HG02981 (cell line): ENCODE measurements at regions not wholly inside any gene's neighbourhood (a gene's known extent, or its start where the extent isn't known, plus 50 kb on each side); places are given as distances from the start of the nearest gene placed in this dataset.

Experiments
- ATAC-seq: cut with Tn5 transposase; IDR thresholded peaks from one replicate; pipeline ENCODE4 v1.9.1; 2021; ENCODE audit warnings: mild to moderate bottlenecking, moderate library complexity; ENCODE audit not compliant: unreplicated experiment

- no peak for ATAC-seq
These were observed 115.2 kb downstream of the OLFM4 start for GRCh38 chr13:53143757-53144339.

DNA sequence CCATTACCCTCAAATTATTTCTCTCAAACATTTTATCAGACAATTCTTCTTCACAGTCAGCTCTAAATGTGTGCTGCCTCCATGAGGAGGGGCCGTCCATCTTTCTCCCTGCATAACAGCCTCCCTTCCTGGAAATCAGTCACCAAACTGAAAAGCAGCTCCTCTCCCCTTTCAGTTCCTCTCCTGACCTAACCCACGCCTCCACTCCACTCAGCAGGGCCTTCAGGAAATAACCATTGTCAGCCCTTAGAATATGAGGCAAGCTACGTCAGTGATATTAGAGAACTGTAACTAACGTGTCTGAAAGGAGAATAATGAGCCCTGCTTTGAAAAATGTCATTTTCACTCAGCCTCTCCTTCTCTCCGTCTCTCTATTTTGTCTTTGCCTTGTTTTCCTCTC, 116.2 kb downstream of the OLFM4 start:
- no peak for ATAC-seq

DNA sequence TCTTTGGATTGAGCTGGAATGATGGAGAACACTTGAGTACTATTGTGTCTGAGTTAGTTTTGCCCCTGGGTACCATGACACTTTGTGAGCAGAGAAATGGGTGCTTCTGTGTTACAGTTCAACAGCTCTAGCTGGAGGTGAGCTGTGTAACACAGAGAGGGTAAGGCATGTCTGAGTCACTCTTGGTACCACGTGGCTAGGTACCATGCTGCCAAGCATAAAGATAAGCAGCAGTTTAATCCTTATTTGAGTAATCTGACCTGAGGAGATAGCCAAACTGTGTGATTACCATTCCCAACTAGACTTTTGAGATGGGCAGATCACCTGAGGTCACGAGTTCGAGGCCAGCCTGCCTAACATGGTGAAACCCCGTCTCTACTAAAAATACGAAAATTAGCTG, 122.0 kb downstream of the OLFM4 start:
- no peak for ATAC-seq

DNA sequence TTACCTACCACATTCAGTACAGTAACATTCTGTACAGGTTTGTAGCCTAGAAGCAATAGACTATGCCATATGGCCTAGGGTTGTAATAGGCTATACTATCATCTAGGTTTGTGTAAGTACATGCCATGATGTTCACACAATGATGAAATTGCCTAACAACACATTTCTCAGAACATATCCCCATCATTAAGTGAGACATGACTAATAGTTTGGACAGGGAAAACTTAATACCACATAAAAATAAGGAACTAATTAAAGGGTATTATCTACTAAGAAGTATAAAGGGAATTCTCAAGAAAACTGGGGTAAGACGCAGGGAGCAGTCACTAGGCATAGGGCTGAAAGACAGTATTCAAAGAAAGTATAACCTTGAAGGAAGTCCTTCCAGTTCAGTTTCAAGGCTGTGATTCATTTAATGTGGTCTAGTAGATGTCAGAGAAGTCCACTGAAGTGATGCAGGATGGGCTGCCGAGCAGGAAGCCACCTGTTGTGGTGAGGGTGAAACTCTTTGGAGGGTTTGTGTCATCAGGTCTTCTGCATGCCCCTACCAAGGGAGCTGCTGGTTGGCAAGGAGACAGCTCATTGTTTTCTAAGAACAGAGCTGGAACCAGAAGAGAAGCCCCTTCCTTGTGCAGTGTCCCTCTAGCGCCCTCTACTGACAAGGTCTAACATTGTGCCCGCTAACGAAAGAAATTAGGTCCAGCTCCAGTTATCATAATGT, 122.9 kb downstream of the OLFM4 start:
- peak; percentile 99 for ATAC-seq

- ATAC-seq, result no peak
These were observed 123.4 kb downstream of the OLFM4 start for GRCh38 chr13:53152057-53152421.

DNA sequence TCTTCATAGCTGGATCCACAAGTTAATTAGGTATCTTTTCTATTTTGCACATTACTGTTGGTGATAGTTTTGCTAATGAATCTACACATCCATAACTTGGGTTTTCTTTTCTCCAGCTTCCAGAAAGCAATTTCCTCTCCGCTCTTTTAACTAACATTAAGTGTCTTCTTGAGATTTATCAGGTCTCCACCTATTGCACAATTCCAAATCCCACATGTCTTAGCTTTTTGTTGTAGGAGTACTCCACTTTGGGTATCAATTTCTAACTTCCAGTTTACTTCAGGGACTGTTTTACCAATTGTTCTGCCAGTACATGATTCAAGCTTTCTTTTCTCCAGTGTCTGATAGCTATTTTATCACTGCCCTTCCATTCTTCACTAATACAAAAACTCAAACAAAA, 129.6 kb downstream of the OLFM4 start:
- ATAC-seq, result no peak

GRCh38 chr13:53159431-53159830, 130.8 kb downstream of the OLFM4 start:
- ATAC-seq, result no peak

DNA sequence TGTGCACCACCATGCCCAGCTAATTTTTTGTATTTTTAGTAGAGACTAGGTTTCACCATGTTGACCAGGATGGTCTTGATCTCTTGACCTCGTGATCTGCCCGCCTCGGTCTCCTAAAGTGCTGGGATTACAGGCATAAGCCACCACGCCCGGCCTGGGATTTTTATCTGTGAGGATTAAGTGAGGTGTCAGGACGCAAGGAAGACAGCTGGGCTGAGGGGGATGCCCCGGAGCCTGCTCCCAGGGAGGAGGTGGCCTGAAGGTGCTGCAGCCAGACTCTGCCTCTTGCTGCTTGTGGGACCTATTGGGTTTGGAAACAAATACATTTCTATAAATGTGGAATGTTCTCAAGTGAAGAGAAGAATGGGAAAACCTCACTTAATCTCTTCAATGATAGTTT, 131.6 kb downstream of the OLFM4 start:
- no peak for ATAC-seq

DNA sequence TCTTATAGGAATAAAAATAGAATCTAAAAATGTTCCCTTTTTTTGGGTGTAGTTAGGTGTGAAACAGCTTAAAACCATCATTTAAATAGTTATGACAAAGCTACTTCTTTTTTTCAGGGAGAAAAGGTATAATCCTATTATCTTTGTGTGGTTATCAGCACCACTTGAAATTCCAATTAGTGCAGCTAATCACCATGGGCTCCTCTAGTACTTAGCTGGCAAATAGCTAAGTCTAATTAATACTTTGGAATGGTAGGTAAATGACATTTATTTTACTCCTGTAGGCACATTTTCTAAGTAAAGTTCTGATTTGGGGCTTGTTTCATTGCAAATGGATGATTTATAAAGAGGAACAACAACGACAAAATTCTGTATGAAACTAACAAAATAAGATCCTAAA, 132.6 kb downstream of the OLFM4 start:
- ATAC-seq, result no peak

- no peak for ATAC-seq
These were observed 136.6 kb downstream of the OLFM4 start for GRCh38 chr13:53165261-53165660.

DNA sequence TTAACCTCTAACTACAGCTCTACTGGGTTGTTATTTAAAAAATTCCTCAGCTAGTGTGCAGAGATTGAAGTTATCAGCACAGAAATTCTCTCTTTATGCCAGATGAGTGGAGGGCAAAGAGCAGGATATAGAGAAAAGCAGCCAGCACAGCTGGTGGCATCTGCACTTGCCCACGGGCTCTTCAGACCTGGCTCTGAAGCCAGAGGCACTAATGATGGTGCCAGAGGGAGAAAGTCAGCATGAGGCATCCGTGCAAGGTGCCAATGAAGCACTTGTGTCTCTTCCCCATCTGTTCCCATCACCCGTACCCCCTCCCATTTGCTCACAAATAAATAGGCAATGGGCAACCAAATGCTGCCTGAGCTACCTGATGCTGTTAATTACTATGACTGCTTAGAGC, 138.9 kb downstream of the OLFM4 start:
- no peak for ATAC-seq

- no peak for ATAC-seq
These were observed 142.3 kb downstream of the OLFM4 start for GRCh38 chr13:53170910-53171309.

GRCh38 chr13:53174545-53174944, 145.9 kb downstream of the OLFM4 start:
- no peak for ATAC-seq

GRCh38 chr13:53180684-53181083, 152.1 kb downstream of the OLFM4 start:
- ATAC-seq, result no peak

DNA sequence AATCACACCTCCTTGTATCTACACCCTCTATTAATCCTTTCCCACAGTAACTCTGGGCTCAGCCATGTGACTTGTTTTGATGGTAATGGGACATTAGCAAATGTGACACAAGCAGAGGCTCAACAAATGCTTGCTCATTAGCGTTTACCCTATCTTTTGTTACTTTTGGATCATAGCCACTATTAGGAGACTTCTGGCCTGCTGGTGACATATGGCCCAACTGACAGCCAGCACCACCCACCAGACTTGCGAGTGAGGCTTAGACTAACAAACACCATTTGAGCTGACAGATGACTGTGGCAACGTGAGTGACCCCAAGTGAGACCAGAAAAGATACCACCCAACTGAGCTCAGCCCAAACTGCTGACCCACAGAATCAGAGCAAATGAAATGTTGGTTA, 154.1 kb downstream of the OLFM4 start:
- ATAC-seq, result no peak

DNA sequence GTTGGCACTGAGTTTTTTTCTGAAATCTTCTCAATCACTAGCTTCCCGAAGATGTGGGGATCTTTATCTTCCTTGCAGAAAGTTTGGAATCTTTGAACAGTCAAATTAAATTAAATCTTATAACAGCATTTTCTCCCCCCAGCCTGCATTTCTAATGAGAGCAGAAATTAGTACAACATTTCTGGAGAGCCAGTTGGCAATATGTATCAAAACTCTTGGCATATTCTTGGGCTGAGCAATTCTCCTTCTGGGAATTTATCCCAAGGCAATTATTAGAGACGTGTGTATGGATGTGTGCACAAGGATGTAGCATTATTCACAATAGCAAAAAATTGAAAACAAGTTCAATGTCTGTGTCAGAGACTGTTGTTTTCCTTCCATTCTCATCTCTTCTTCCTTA, 159.5 kb downstream of the OLFM4 start:
- no peak for ATAC-seq

GRCh38 chr13:53189162-53189561, 160.5 kb downstream of the OLFM4 start:
- ATAC-seq, result no peak

GRCh38 chr13:53191091-53191490, 162.5 kb downstream of the OLFM4 start:
- no peak for ATAC-seq

DNA sequence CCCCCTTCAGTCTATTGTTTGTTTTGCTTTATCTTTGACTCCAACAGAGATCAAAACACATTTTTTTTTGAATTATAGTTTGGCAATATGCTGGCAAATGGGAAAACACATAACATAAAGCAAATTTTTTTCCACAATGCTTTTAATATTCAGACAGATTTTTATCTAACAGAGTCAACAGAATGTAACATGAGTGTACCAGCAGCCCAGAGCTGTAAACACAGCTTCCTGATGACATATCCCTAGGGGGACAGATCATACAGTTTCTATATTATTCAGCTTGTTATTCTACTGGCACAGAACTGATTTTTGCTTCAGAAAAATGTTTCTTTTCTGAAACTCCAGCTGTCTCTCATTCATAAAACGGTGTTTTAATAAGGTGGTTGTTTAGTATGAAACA, 168.8 kb downstream of the OLFM4 start:
- no peak for ATAC-seq

GRCh38 chr13:53198017-53198416, 169.4 kb downstream of the OLFM4 start:
- no peak for ATAC-seq

- ATAC-seq, result no peak
These were observed 170.1 kb downstream of the OLFM4 start for GRCh38 chr13:53198736-53199135.

DNA sequence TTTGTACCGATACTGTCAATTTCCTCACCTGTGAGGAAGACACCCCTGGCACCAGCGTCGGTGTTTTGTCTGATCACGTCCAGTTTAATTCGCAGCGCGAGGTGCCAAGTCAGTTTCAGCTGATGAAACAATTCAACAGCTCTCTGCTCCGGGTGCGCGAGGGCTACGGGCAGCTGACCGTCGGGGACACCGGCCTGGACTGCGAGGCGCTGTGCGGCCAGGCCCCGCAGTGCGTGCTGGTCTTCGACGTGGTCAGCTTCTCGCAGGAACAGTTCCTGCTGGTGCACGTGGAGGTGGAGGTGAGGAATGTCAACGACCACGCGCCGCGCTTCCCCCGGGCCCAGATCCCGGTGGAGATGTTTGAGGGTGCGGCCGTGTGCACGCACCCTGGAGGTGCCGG, 171.5 kb downstream of the OLFM4 start:
- no peak for ATAC-seq
